RPMI8226 (cell line): ENCODE measurements at regions not wholly inside any gene's neighbourhood (a gene's known extent, or its start where the extent isn't known, plus 50 kb on each side); places are given as distances from the start of the nearest gene placed in this dataset.

Experiments used
- DNase-seq: peaks from one replicate; pipeline ENCODE4 v3.0.0-alpha.2; 2015

- no peak for DNase-seq
Observed at GRCh38 chr9:12612211-12612770, 80.9 kb upstream of the TYRP1 start.

GRCh38 chr9:12613071-12613470 is 80.1 kb upstream of the TYRP1 start:
- no peak for DNase-seq

GRCh38 chr9:12614488-12614887 is 78.7 kb upstream of the TYRP1 start:
- no peak for DNase-seq

GRCh38 chr9:12618956-12619355 is 74.2 kb upstream of the TYRP1 start:
- no peak for DNase-seq

- no peak for DNase-seq
Observed at GRCh38 chr9:12625844-12626243, 67.3 kb upstream of the TYRP1 start.

- DNase-seq = no peak
Observed at GRCh38 chr9:12627096-12627495, 66.1 kb upstream of the TYRP1 start.

- DNase-seq = no peak
Observed at GRCh38 chr9:12628546-12628945, 64.6 kb upstream of the TYRP1 start.

GRCh38 chr9:12629067-12629466 is 64.1 kb upstream of the TYRP1 start:
- DNase-seq = no peak

GRCh38 chr9:12631866-12632265 is 61.3 kb upstream of the TYRP1 start:
- DNase-seq = no peak

GRCh38 chr9:12633016-12633765 is 60.0 kb upstream of the TYRP1 start:
- DNase-seq = no peak

GRCh38 chr9:12640016-12640587 is 53.1 kb upstream of the TYRP1 start:
- DNase-seq = peak; percentile 42

GRCh38 chr9:12640866-12641636 is 52.1 kb upstream of the TYRP1 start:
- DNase-seq = no peak
